OCI-LY3 (cell line): ENCODE measurements at regions not wholly inside any gene's neighbourhood (a gene's known extent, or its start where the extent isn't known, plus 50 kb on each side); places are given as distances from the start of the nearest gene placed in this dataset.

Experiments used
- EZH2phosphoT487 ChIP-seq: fragments of 200-600 bp; shearing (Covaris generic); IDR thresholded peaks from 2 replicates; pipeline ENCODE4 v1.6.1; 2018; ENCODE audit warnings: antibody characterized with exemption, mixed run types, low read depth
- TF ChIP-seq, protein P1 (sequence below): fragments of 200-600, 300-600 bp; sonication (generic); IDR thresholded peaks from 2 replicates; pipeline ENCODE4 v1.5.1; 2014; ENCODE audit warnings: antibody characterized with exemption, low read length, low read depth

DNA sequence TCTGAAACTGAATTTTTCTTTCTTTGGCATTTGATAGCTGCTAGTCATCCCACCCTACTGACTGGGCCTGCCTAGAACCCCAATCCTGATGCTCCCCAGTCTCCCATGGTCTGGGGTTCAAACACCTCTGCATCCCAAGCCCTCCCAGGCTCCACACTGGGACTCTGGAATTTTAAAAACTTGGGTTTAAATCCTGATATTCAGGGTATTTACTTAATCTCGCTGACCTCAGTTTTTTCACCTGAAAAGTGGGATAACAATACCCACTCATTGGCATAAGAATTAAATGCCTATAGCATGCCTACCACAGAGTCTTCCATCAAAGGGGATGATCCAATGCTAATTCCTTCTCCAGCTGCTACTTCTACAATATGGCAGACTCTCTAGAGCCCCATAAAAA lies 264.4 kb downstream of the NPIPA8 start:
- TF ChIP-seq, protein P1, sequence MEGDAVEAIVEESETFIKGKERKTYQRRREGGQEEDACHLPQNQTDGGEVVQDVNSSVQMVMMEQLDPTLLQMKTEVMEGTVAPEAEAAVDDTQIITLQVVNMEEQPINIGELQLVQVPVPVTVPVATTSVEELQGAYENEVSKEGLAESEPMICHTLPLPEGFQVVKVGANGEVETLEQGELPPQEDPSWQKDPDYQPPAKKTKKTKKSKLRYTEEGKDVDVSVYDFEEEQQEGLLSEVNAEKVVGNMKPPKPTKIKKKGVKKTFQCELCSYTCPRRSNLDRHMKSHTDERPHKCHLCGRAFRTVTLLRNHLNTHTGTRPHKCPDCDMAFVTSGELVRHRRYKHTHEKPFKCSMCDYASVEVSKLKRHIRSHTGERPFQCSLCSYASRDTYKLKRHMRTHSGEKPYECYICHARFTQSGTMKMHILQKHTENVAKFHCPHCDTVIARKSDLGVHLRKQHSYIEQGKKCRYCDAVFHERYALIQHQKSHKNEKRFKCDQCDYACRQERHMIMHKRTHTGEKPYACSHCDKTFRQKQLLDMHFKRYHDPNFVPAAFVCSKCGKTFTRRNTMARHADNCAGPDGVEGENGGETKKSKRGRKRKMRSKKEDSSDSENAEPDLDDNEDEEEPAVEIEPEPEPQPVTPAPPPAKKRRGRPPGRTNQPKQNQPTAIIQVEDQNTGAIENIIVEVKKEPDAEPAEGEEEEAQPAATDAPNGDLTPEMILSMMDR, result no peak
- no peak for TF ChIP-seq EZH2phosphoT487
